ENCODE measurements at regions not wholly inside any gene's neighbourhood (a gene's known extent, or its start where the extent isn't known, plus 50 kb on each side); places are given as distances from the start of the nearest gene placed in this dataset.

DNA sequence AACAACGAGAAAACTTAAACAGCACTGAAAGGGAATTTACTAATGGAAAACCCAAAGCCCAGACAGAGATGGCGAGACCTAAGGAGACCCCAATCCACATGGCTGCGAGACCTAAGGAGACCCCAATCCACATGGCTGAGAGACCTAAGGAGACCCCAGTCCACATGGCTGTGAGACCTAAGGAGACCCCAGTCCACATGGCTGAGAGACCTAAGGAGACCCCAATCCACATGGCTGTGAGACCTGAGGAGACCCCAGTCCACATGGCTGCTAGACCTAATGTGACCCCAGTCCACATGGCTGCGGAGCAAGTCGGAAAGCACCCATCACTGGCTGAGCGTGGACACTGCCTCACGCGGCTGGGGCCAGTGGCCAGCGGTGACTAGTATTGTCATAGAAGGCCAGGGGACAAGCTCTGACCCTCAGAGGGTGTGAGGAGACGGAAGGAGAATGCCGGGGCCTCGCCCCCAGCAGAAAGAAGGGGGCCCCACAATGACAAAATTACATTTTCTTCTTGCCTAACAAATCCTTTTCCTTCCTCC, 241.8 kb downstream of the C16orf95 start:
- no peak for DNase-seq

DNA sequence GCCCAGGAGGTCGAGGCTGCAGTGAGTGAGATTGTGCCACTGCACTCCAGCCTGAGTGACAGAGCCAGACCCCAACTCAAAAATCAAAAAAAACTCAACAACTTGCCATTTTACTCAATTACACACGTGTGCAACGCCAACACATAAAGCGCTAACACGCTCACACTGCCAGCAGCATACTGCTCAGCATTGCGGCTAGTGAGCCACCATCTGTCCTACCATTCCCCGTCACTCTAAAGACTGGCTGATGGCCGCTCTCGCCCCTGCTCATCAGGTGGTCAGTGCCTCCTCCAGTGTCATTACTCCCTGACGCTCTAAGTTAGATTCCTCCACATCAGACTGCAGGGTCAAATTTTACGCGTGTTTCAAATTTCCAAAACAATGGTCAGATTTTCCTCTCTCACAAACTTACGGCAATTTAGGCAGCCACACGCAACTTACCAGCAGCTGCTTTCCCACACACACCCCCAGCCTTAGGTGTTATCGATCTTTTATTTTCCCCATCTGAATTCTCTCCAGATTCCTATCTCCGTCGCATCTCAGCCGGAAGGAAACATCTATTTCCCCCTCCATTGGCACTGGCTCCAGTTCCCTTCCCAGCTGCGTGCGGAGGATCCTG, 240.8 kb downstream of the C16orf95 start:
- DNase-seq, result no peak

DNA sequence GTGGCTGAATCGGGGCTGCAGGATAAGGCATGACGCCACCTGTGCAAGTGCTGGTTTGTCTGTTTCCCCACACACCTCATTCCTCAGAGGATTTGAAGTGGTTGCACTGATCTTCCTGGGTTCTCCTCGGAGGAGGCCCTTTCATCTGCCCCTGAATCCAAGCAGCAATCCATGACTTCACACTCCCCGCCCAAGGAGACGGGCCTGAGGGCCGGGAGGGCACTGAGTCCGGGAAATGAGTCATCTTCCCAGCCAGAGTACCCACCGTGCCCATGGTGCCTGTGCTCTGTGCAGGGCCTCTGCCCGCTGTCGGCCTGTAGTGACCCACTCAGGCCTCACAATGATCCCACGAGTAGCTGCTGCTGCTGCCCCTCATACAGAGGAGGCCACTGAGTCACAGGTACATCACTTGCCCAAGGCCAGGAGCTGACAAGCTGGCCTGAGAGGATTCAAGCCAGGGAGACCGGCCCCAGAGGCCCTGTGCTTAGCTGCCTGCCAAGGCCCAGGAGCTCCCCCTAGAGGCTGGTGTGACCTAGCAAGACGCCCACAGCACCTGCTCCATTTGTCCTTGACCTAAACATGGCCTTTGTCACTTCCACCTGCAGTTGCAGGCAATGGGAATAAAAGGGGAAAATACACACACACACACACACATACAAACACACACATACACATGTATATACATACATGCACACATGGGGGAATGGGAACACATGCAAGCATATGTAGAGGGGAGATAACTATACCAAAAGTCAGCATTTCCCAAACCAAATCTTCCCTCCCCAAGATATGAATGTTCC, 240.0 kb downstream of the C16orf95 start:
- DNase-seq, result peak; percentile 48

DNA sequence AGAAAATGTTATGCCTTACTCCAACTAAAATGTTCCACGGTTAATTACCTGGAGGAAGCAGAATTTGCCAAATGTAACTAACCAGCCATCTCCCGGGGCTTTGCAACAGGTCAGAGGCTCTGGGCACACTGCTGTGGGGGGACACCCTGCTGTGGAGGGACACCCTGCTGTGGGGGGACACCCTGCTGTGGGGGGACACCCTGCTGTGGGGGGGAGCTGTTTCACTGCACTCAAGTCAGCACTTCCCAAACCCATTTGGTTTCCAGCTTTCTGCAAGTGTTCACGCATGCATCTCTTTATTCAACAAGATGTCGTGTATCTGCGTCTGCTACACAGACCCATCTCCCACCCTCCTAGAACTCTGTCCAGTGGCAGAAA, 239.5 kb downstream of the C16orf95 start:
- no peak for DNase-seq

DNA sequence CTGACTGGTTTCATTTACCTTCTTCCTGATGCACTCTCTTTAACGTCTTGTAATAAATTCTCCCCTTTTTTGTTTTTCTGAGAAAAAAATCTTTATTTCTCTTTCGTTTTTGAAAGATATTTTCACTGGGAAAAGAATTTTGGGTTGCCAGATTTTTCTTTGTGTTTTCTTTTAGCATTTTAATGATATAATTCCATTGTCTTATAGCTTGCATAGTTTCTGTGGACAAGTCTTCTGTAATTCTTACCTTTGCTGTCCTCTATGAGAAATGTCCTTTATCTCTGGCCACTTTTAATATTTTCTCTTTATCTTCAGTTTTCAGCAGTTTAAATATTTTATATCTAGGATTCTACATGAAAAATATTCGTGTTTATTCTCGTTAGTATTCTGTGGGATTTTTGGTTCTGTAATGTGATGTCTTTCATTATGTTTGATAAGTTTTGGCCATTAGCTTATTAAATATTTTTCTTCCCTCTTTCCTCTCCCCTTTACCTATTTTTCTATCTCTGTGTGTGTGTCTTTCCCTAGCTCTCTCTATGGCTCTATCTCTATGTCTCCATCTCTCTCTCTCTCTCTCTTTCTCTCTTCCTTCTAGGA, 236.5 kb downstream of the C16orf95 start:
- DNase-seq, result no peak

DNA sequence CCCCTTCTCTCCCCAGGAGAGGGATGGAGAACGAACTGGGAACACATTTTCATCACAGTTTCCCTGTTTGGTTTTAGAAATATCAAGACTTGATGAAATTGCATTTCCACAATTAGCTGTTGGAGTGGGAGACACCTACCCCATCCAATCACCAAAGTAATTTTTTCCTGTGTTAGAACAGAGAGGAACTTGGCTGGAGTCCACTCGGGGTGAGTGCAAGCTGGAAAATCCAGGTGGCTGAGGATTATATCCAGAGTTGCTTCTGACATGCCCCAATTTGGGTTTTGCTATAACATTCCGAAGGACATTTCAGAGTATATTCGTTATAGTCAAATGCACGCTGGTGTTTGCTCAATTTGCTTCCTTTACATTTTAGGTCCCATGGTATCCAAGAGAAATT, 231.8 kb downstream of the C16orf95 start:
- DNase-seq, result no peak

DNA sequence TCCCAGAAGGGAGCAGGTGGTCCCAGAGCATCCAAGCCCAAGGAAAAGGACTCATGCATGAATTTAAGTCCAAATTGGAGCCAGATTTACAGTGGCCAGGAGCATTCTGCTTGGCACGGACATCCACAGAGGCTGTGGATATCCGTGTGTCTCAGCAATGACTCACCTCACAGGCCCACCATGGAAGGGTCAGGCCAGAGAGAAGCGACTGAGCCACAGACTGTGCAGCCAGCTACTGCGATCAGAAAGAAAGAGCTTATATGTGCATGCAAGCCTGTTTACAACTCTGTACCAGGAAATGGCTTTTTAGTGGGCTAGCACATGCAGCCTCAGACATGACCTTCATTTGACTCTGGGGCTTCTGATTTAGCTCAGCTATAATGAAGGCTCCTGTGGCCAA, 231.0 kb downstream of the C16orf95 start:
- peak; percentile 66 for DNase-seq

DNA sequence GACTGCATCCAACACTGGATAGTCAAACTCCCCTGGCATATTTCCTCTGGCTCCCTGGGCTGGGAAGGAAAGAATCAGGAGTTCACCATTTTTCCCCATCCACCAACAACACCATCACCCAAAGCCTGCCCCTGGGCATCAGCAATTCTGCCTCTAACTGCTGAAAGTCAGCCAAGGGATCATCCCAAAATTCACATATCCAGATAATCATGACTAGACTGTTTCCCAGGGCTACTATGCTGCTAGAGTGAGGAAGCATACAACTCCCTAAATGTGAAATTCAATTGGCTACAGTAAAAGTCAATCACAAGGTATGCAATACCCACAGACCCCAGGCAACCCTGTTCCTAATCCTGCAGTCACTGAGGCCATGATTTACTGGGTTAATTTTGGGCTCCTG, 230.6 kb downstream of the C16orf95 start:
- DNase-seq, result peak; percentile 71

DNA sequence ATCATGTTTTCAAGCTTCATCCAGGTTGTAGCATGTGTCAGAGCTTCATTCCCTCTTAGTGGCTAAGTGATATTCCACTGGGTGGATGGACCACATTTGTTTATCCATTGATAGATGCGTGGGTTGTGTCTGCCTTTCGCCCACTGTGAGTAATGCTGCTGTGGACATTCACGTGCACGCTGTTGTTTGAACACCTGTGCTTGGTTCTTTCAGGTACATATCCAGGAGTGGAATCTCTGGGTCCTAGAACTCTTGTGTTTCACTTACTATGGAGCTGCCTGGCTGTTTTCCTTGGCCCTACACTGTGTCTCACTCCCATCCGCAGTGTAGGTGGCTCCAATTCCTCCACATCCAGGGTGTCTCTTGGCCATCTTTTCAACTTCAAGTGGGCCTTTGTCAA, 224.2 kb downstream of the C16orf95 start:
- no peak for DNase-seq

DNA sequence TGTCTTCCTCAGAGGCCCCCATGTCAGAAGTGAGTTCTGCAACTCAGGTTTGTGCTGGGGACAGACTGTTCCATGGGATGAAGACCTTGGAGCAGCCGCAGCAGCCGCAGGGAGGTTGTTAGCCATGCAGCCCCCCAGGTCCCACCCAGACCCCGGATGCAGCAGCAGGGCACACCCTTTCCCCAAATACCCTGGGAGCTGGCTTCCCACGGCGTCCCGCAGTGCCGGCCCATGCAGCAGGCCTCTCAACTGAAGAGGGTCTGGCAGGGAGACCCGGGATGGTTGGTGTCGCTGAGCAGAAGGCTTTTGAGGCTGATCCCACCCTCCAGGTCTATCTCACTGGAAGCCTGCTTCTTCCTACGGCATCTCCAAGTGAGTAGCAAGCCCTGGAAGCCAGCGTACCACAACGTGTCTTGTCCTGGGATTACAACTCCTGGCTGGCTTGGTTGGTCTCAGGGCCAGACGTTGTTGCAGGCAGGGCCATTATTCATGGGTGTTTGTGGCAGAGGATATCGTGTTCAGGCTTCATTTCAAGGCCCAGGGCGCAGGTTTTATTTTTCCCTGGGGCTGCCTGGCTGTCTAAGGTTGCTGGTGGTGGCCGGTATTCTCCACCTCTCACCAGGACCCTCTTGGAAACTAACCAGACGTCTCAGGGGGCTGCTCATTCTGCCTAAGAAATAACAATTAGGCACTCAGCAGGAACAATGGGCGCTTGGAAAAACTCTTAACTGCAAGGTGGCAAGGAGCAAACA, 223.2 kb downstream of the C16orf95 start:
- DNase-seq, result no peak

DNA sequence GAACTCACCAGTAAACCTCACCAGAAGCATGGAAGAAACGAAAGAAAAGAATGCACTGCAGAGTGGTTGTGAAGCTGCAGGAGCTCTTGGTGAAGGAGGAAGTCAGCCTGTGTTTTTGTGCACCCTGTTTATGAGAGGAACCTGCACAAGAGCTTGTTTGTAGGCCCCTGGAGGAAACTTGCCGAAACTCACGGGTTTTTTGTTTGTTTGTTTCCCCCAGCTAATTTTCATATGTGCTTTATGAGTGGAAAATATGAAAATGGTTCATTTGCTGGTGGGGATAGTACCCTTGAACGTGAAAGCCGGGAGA, 222.7 kb downstream of the C16orf95 start:
- DNase-seq, result no peak

DNA sequence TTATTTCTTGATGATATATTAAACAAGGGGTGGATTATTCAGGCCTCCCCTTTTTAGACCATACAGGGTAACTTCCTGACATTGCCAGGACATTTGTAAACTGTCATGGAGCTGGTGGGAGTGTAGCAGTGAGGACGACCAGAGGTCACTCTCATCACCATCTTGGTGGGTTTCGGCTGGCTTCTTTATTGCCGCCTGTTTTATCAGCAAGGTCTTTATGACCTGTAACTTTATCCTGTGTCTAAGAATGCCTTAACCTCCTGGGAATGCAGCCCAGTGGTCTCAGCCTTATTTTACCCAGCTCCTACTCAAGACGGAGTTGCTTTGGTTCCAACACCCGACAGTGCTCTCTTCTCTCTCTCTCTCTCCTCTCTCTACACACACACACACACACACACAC, 221.9 kb downstream of the C16orf95 start:
- no peak for DNase-seq

DNA sequence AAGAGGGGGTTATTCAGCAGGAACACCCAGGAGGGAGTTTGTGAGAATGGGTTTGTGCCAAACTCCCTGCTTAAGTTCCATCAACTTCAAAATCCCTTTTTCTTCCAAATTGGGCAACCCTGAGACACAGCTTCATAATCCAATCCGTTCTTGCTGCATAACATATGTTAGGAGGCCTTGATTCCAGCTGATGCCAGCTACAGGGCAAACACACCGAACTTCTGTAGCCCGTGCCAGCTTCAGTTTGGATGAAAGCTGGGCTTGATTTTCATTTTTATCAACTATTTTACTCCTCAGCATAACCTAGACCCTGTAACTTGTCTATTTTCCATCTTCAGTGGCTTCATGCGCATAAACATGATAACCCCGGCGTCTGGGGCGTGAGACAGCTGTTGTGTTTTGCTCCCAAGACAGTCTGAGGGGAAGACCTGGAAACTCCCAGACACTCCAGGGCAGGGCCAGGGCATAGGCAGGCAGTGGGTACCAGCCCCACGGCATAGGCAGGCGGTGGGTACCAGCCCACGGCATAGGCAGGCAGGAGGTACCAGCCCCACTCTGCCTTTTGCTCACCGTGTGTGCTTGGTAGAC, 220.4 kb downstream of the C16orf95 start:
- no peak for DNase-seq

DNA sequence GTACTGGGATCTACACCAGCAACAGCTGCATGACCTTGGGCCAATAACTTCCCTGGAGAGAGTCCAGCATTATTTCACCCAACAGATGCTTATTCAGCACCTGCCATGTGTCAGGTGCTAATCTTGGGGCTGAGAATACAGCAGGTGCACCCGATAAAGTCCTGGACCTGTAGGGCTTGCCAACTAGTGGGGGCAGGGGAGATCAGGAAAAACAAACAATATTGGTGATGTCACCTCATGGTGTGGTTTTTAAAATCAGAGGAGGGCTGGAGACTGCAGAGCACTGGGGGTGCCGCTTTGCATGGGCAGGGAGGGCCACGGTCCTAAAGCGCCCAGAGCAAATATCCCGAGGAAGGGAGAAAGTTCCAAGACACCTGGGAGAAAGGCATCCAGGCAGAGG, 218.8 kb downstream of the C16orf95 start:
- no peak for DNase-seq

DNA sequence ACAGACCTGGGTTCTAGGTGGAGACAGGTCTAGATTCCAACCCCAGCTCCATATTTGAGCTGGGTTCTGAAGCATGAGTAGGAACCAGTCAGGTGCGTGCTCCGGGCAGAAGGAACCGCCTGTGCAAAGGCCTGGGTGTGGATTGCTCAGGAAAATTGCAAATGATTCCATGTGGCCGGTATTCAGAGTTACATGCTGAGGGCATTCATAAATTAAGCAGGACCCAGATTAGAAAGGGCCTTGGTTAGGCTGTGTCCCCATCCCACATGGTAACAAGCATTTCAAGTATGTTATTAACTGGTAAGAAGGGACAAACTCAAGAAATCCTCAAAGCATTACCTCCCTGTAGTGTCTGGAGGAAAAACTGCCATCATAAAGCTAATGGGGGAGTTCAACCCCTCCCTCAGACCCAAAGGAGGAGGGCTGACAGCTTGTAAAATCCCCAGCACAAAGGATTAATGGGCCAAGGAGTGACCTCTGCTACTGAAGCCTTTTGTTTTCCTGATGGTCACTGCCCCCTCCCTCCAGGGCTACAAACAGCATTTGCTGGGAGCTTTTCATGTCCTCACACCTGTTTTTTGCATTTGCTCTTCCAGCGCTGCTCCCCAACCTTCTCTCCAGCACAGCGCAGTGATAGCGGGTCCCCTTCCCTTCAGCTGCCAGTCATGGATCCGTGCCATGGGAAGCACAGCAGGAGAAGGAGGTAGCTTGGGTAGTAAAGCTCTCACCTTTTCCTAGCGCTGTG, 218.0 kb downstream of the C16orf95 start:
- no peak for DNase-seq

DNA sequence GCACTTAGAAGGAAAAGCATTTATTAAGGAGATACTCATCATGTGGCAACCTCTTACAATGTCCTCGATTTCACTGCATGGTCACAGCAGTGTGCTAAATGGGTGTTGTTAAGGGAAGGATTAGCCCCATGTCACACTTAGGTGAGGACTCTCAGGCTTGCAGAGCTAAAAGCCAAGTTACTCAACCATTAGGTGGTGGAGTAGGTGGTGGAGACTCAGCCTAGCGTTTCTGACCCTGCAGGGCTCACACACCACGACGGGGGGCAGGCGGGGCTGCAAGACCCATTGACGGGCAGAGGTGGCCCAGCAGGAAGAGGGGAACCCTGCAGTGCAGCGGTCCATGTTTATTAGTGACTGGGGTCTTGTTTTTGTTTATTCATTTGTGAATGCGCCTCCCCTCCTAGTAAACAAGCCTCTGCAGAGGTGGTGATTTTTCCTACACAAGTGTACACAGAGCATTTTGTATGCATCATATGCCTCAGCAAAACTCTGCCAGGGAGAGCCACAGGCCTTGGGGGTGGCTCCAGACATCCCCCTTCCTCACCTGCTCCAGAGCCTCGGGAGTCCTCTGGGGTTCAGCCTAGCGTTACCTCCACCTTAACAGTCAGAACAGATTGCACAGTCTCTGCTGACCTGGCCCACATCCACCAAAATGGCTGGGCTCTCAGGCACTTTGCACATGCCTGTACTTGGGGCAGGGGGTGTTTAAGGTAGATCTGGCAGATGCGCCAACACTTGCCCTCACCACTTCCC, 216.7 kb downstream of the C16orf95 start:
- no peak for DNase-seq

DNA sequence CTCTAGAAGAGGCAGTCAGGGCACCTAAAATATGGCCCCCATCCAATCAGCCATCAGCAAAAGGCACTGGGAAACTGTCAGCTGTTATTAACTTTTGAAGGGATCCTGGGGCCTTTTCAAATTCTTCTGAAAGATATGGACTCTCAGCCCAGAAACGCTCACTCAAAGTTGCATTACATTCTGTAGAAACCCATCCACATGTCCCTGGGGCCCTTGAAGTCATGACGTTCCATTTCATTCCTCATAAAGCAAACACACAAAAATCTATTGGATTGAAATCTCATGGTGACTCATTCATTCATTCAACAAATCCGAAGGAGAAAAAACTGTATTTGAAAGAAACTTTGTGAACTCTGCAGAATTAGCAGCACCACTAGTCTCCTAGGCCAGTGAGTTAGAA, 215.3 kb downstream of the C16orf95 start:
- peak; percentile 96 for DNase-seq

DNA sequence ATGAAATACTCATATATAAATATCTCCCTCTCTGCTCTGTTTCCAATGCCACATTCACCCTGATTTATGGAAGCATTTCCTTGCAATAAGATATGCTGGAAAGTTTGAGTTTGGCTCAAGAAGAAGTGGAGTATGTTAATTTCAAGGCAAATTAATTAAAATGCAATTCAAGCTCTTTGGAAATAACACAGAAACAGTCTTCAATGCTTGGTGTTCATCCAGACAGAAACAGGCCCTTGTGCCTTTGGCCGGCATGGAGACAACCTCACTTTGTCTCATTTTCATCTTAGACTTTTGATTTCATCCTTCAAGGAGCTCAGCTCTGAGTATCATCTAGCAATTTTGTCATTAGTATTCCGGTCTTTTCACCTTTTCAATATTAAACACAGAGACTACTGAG, 210.0 kb downstream of the C16orf95 start:
- DNase-seq, result no peak

DNA sequence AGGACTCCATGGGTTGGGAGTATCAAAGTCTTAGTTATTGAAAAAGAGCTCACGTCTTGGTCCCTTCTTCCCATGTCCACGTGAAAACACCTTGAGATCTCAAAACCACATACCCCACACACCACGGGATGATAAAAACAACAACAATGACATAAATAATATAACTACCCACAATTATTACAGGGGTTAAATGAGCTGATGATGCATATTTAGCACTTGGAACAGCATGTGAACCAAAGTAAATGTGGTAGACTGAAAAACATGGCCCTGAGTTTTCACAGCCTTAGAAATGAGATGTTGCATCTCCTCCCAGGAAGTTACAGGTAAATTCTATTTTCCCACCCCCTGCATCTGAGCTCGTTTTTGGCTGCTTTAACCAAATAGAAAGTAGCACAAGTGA, 208.9 kb downstream of the C16orf95 start:
- DNase-seq, result no peak

DNA sequence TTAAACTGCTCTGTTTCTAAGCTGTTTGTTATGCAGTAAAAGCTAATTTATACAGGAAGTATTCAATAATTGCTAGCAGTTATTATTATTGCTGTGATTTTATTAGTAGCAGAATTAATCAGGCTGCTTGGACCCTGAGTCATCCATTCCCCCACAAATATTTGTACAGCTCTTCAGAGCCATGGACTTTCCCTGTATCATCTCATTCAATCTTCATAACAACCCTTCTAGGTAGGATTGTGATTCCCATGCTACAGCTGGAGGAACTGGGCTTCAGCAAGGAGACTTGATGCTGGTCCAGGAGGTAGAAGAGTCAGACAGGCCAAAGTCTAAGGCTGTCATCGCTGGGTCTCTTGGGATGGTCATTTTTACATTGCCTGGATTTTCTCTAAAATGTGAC, 208.3 kb downstream of the C16orf95 start:
- DNase-seq, result peak; percentile 34

DNA sequence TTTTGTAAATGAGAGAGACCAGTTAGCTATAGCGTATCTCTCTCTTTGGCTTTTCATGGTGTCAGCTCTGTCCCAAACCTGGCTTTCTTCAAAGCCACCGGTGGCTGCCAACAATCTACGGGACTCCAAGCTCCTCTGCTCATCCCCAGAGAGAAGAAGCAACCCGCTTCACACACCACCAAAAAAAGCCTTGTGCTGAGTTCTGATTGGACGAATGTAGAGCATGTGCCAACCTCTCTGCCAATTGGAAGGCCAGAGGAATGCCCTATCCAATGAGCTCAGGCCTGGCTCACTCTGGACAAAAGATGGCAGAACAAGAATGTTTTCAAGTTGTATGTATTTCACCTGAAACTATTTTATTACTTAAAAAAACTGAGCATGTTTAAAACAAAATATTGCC, 202.4 kb downstream of the C16orf95 start:
- no peak for DNase-seq

Data from fibroblast of skin of scalp (primary cell).